ENCODE measurements at regions not wholly inside any gene's neighbourhood (a gene's known extent, or its start where the extent isn't known, plus 50 kb on each side); places are given as distances from the start of the nearest gene placed in this dataset.

DNA sequence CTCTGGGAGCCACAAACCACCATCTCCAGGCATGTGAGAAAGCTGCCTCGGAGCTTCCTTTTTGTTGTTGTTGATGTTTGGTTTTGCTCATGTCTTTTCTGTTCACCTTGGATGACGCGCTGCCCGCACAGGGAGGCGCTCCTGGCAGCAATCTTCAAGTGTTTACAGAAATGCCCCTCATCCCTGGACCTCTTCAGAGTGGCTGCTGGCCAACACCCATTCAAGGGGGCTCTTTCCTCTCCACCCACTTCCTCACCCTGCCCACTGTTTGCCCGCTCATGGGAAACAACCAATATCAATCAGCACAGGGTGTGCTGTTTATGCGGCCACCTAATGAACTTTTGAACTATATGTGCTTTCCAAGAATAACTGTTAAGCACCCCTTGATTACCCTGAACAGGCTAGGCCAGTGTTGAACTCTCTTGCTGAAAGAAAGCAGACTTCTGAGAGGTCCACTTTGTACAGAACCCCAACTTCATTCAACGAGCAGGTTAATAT lies 355.1 kb upstream of the CLNK start:
- Histone ChIP-seq H3K14ac (ENCODE audit: insufficient read length) (no peak overlapping the region), H3K27me3 (replicated peaks in 1 of 4; ENCODE audit: control insufficient read depth in 3 of 4, extremely low read depth in 1 of 4, insufficient read depth in 3 of 4, low read length in 3 of 4) (no peaks in the 10 kb centered on the region), H4K20me1 (replicated peaks in 1 of 2; ENCODE audit: control insufficient read depth in 1 of 2, insufficient read depth in 2 of 2, low read length in 2 of 2) (no peaks in the 10 kb centered on the region), H3K4me2 (ENCODE audit: insufficient read depth in 1 of 2, low read depth in 2 of 2, low read length in 2 of 2) (no peak overlapping the region), H2BK20ac (ENCODE audit: low read length) (no peak overlapping the region), H3K9me3 (ENCODE audit: insufficient read depth in 2 of 2, low read depth in 1 of 2, low read length in 1 of 2) (no peaks in the 10 kb centered on the region), H3K18ac (ENCODE audit: extremely low read depth, low read length) (no peak overlapping the region), H4K91ac (replicated peaks; ENCODE audit: insufficient read length, low read length) (no peak overlapping the region), H3K27ac (ENCODE audit: low read depth, low read length) (no peak overlapping the region), H2AK5ac (ENCODE audit: low read depth, low read length) (no peak overlapping the region), H4K5ac (ENCODE audit: insufficient read length, low read depth, low read length) (no peak overlapping the region), H2BK120ac (replicated peaks; ENCODE audit: low read depth, low read length) (no peak overlapping the region), H3K9ac (replicated peaks in 1 of 4; ENCODE audit: extremely low read depth in 1 of 4, low read depth in 3 of 4, low read length in 3 of 4) (no peak overlapping the region), H3K36me3 (ENCODE audit: control insufficient read depth in 2 of 4, insufficient read depth in 4 of 4, low read length in 3 of 4) (no peaks in the 10 kb centered on the region), H3K79me1 (ENCODE audit: low read depth, low read length) (no peaks in the 10 kb centered on the region), H3K79me2 (ENCODE audit: control insufficient read depth in 1 of 2, insufficient read depth in 2 of 2, low read length in 2 of 2) (no peaks in the 10 kb centered on the region), H2BK5ac (ENCODE audit: low read depth, low read length) (no peak overlapping the region), H3K23me2 (ENCODE audit: low read depth, low read length) (no peaks in the 10 kb centered on the region), H2BK12ac (ENCODE audit: low read depth, low read length) (no peak overlapping the region), H3K4ac (replicated peaks; ENCODE audit: insufficient read length, low read depth, low read length) (no peak overlapping the region), H2AFZ (ENCODE audit: low read length) (no peak overlapping the region), H3K4me1 (replicated peaks in 1 of 4; ENCODE audit: control insufficient read depth in 3 of 4, insufficient read depth in 4 of 4, low read length in 3 of 4) (no peaks in the 10 kb centered on the region), H3K56ac (replicated peaks; ENCODE audit: insufficient read length, low read depth, low read length) (no peak overlapping the region), H3K23ac (ENCODE audit: insufficient read length) (no peak overlapping the region), H4K8ac (ENCODE audit: extremely low read depth, insufficient read depth, low read length) (no peak overlapping the region; the same call in 1 of the 2 replicates), H3K4me3 (ENCODE audit: extremely low read depth in 1 of 4, insufficient read depth in 2 of 4, low read depth in 3 of 4, low read length in 4 of 4) (no peak overlapping the region), H2BK15ac (ENCODE audit: low read length) (no peak overlapping the region)
- TF ChIP-seq HDAC2 (IDR thresholded peaks at IDR 0.05; ENCODE audit: borderline replicate concordance in 1 of 2, low read depth in 2 of 2, low read length in 2 of 2): no peak
- TF ChIP-seq CBX5 (IDR thresholded peaks at IDR 0.05; ENCODE audit: low read depth, low read length): no peak
- TF ChIP-seq JUN (IDR thresholded peaks at IDR 0.05; ENCODE audit: low read depth, low read length): no peak
- TF ChIP-seq RFX5 (IDR thresholded peaks at IDR 0.05; ENCODE audit: borderline replicate concordance, low read depth, low read length): no peak
- TF ChIP-seq KDM4A (IDR thresholded peaks at IDR 0.05; ENCODE audit: low read depth, low read length, severe bottlenecking): no peak
- FAIRE-seq (no peak), DNase-seq (ENCODE audit: low read depth in 1 of 2, low spot score in 2 of 2) (no peak)
- ChIA-PET POLR2A (ENCODE audit: partially characterized antibody) (no interaction called here), CTCF (ENCODE audit: partially characterized antibody) (interaction anchor here (0.6 kb wide), 1 partner anchor 36 kb away, joined by 3 read pairs; no protein-coding TSS in a partner anchor)
- 86% methylated on average over 8 of the region's 8 CpGs; no CpG with 5 or more reads in 1 of the 2 experiments for WGBS, 2 experiments (ENCODE audit: extremely low coverage in 1 of 2, insufficient coverage in 1 of 2, insufficient read length in 1 of 2, insufficient replicate concordance in 2 of 2, low coverage in 1 of 2, low lambda C conversion rate in 2 of 2, missing lambda C conversion rate in 1 of 2)

All from H1 (cell line).